ENCODE measurements at regions not wholly inside any gene's neighbourhood (a gene's known extent, or its start where the extent isn't known, plus 50 kb on each side); places are given as distances from the start of the nearest gene placed in this dataset.
"Not testable (repeated sequence)": the region's sequence is repeated elsewhere in the genome, so short reads cannot be mapped to it uniquely, and the experiment has no call there.

- DNase-seq = no peak
These were observed 158.1 kb upstream of the POU3F1 start for GRCh38 chr1:38204698-38205097.

- DNase-seq = no peak
These were observed 156.8 kb upstream of the POU3F1 start for GRCh38 chr1:38203441-38203840.

- no peak for DNase-seq
These were observed 154.8 kb upstream of the POU3F1 start for GRCh38 chr1:38201431-38201830.

GRCh38 chr1:38198621-38199020 lies 152.0 kb upstream of the POU3F1 start:
- DNase-seq = no peak

- no peak for DNase-seq
These were observed 151.5 kb upstream of the POU3F1 start for GRCh38 chr1:38198099-38198498.

- no peak for DNase-seq
These were observed 150.9 kb upstream of the POU3F1 start for GRCh38 chr1:38197312-38198061.

GRCh38 chr1:38194472-38194871 lies 147.9 kb upstream of the POU3F1 start:
- no peak for DNase-seq

- DNase-seq = no peak
These were observed 146.4 kb upstream of the POU3F1 start for GRCh38 chr1:38193040-38193439.

- DNase-seq = no peak
These were observed 144.9 kb upstream of the POU3F1 start for GRCh38 chr1:38191461-38191860.

GRCh38 chr1:38190983-38191382 lies 144.4 kb upstream of the POU3F1 start:
- DNase-seq = no peak

- no peak for DNase-seq
These were observed 141.0 kb upstream of the POU3F1 start for GRCh38 chr1:38187552-38187951.

- DNase-seq = no peak
These were observed 140.0 kb upstream of the POU3F1 start for GRCh38 chr1:38186566-38186965.

- no peak for DNase-seq
These were observed 139.3 kb upstream of the POU3F1 start for GRCh38 chr1:38185913-38186312.

GRCh38 chr1:38183747-38184146 lies 137.2 kb upstream of the POU3F1 start:
- DNase-seq = no peak

GRCh38 chr1:38183096-38183495 lies 136.5 kb upstream of the POU3F1 start:
- DNase-seq = no peak

- not testable (repeated sequence) for DNase-seq
These were observed 133.8 kb upstream of the POU3F1 start for GRCh38 chr1:38180388-38180787.

- no peak for DNase-seq
These were observed 132.9 kb upstream of the POU3F1 start for GRCh38 chr1:38179483-38179882.

- no peak for DNase-seq
These were observed 131.6 kb upstream of the POU3F1 start for GRCh38 chr1:38178216-38178615.

- no peak for DNase-seq
These were observed 128.5 kb upstream of the POU3F1 start for GRCh38 chr1:38175121-38175520.

- no peak for DNase-seq
These were observed 127.3 kb upstream of the POU3F1 start for GRCh38 chr1:38173848-38174247.

GRCh38 chr1:38173157-38173831 lies 126.7 kb upstream of the POU3F1 start:
- no peak for DNase-seq

- DNase-seq = no peak
These were observed 122.5 kb upstream of the POU3F1 start for GRCh38 chr1:38169121-38169520.

- DNase-seq = no peak
These were observed 121.8 kb upstream of the POU3F1 start for GRCh38 chr1:38168365-38168764.

GRCh38 chr1:38166461-38166860 lies 119.9 kb upstream of the POU3F1 start:
- DNase-seq = no peak
